HG03175 (cell line): ENCODE measurements at regions not wholly inside any gene's neighbourhood (a gene's known extent, or its start where the extent isn't known, plus 50 kb on each side); places are given as distances from the start of the nearest gene placed in this dataset.

ENCODE experiments used
- ATAC-seq: cut with Tn5 transposase; IDR thresholded peaks from one replicate; pipeline ENCODE4 v1.9.1; 2021; ENCODE audit warnings: mild to moderate bottlenecking, moderate library complexity; ENCODE audit not compliant: unreplicated experiment

DNA sequence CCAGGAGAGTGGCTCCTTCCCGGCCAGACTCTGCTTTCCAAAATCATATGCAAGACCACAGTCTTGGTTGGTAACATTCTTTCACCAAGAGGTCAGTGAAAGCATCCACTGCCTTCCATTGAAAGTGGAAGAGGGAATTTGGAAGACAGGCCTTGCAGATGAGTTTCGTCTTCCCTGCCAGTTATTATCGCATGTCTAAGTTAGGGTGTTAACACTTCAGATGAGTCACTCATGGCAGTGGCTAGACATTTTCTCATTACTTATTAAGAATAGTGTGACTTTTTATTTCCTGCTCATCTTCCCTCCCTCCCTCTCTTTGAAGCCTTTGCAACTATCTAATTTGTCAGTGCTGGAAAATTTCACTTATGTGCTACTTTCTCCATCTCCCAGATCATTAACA is 102.9 kb upstream of the EPB41L3 start:
- peak; percentile 52 for ATAC-seq

DNA sequence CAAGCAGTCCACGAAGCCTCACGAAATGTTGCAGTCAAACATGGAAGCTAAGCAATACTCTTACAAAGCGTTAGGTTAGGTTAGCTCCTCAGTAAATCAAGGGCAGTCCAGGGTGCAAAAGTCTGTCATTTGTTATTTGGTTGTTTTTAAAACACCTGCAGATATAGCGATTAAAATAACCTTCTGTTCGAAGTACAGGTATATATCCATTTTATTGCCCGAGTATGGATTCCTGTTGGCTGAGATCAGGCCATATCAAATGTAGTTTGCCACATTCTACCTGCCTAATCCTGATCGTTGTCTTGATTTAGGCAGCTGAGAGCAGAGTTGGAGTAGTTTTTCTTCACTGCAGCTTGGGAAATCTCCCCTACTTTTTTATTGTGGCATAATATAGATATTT is 99.5 kb upstream of the EPB41L3 start:
- no peak for ATAC-seq

DNA sequence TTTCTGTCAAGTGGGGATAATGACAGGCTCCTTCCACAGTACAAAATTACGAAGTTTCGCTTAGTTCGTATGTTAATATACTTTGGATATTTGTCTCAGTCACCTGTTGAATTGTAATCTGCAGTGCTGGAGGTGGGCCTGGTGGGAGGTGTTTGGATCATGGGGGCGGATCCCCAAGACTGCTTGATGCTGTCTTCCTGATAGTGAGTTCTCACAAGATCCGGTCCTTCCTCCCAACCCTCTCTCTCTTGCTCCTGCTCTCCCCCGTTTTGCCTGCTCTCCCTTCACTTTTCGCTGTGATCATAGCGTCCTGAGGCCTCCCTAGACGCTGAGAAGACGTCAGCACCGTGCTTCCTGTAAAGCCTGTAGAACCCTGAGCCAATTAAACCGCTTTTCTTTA is 97.1 kb upstream of the EPB41L3 start:
- ATAC-seq, result no peak

DNA sequence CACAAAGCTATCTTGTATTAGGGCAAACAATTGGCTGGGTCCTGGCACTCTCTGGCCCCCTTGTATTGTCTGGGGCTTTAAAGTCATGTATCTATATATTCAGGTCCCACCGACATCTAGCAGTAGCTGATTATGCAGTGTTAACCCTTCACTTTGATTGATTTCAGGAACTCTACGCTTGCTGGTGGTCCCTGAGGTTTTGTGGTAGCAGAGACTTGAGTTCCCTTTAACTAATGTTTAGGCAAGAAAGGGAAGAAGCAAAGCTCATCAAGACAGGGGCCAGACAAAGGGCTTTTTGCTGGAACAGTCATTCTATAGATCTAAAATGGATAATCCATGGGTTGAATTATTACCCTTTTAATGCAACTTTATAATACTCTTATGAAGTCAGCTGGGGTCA is 95.3 kb upstream of the EPB41L3 start:
- no peak for ATAC-seq

DNA sequence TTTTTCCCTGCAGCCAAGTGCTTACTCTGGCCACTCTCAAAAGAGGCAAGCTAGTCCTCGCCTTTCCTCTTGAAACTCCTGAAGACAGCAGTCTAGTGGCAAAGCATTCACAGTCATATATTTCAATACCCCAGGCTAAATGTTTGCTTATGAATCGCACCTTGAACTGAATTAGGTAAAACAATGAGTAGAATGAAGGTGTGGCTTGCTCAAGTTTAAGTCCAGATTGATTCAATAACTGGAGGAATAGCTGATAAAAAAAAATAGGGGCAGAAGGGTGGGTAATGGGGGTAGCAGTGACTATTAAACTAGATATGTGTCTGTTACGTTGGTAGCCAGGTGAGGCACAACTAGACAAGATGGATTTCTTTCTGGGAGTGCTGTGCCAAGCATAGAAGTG is 88.2 kb upstream of the EPB41L3 start:
- ATAC-seq, result no peak

DNA sequence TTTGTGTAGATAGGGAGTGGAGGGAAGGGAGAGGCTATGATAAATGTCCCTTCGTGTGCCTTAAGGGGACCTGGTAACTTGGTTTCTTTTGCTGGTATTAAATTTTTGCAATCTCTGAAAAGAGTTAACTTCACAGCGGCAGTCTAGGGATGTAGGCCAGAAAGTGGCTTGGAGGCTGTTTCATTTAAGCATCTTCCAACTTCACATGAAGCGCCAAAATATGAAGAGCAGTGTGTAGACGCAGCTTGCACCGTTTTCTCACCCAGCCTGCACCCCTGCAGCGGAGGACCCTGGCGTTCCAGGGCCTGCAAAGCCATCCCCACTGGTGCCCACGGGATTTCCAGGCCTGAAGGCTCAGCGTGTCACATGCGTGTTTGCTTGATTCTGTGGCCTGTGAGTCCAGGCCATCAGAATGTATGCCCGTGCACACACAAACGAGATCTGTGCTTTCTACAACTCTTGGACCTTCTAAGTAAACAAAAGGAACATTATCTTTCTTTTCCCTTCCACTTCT is 87.2 kb upstream of the EPB41L3 start:
- no peak for ATAC-seq

DNA sequence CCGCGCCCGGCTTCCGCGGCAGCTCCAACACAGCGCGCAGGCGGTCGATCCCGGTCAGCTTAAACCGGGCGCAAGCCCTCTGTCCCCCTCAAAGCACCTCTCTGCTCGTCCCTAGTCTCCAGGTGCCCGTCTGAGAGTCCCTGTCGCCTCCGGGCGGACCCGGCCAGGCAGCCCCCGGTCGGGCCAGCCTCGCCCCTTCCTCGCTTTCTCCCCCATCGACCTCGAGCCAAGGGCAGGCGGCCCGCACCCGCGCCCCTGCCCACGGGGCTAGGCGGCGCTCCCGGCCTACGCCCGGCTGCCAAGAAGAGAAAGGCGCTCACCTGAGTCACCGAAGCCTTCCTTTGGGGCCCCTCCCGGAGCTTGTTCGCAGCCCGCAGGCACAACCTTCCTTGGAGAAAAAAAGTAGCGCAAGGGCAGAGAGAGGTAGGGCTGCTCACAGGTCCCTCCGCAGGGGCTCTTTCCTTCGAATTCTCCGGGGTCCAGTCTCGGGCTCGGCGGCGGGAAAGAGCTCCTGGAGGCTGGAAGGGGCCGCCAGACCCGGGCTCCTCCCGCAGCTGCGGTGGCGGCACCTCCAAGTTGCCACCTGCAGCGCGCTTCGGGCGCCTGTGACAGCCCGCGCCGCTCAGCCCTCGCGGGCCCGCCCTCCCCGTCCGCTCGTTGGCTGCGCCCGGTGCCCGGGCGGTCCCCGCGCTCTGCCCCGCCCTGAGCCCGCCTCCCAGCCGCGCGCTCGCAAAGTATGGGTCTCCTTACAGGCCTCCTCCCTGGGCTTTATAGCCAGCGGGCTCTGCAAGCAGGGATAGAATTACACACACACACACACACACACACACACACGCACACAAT is 86.5 kb upstream of the EPB41L3 start:
- peak; percentile 76 for ATAC-seq

DNA sequence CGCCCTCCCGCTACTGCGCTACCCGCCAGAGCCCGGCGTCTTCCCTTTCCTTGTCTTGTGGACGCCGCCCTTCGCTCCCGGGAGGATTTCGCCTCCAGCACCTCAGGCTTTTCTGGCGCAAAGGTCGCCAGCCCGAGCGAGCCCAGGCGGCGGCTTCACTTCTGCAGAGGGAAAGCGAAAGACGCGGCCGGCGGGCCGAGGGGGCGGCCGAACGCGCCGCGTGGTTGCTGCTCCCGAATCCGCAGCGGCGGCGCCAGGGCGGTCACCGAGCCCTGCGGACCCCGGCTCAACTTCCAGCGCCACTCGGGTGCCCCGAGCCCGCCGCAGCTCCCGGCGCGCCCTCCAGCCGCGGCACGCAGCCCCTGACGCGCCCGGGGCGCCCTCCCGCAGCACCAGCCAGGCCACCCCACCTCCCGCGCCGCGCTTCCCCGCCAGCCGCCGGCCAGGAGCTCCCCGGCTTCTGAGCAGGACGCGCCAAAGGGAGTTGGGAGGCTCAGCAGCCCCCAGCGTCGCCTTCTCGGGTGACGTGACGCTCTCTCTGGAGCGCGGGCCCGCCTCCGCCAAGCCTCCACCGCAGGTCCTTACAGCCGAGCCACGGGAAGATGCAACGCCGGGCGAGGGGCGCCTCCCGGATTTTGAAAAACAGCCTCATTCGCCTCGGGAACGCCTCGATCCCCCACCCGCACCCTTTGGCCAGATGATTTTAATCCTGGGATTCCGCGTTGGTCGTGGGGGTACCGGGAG is 84.9 kb upstream of the EPB41L3 start:
- ATAC-seq, result no peak

DNA sequence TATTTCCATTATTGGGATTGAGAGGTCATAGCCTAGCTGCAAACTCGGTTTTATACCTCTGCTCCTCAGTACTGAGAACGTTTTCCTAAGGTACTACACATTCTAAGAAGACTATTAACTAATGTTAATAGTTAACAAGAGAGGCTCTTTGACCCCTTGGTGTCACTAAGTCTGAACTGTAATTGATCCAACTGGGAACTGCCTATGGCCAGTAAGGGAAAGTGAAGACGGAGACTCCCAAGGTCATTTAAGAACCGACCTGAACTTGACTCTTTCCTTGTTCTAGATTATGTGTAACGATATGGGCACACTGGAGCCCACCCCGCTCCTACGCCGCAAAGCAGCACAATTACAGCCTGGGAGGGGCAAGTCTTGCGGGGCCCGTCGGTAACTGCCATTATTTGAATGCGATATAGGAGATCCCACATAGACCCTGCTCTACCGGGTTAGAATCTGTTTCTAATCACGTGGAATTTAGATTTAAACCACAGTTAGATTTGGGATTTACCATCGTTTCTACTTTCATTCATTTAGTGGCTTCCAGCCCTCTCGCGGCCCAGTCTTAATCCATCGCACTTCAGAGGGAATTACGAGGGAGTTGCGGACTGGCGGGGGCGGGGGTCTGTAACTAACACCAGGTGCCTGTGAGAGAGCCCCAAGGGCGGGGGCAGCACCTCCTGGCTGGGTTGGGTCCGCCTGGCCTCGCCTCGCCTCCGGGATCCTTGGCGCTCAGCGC is 84.1 kb upstream of the EPB41L3 start:
- no peak for ATAC-seq

DNA sequence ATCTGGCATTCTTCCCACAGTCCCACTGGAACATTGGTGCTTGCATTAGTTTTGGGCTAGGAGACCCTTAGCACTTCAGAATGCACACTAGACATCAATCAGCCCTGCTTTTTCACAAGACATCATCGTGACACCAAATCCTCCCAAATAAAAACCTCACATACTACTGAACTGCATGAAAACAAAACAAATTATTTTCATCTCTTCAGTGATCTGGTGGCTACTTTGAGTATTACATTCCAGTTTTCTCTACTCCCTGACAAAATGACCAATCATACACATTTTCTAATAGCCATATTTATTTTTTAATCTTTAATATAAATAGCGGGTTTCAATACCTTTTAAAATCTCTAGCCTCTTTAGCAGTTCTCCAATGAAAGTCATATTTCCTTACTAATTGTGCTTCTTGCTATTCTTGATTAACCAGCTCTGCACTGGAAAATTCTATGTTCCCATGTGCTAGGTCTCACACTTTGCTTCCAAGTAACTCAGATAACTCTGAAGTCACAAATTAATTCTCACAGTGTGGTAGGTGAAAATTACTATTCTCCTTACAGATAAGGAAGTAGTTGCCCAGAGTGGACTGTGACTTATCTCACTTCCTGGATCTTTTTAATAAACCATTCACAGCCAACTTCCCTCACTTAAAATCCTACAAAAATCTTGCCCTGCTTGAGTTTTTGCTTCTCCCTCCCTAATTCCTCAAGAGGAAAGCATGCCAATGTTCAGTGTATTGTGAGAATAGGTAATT is 82.5 kb upstream of the EPB41L3 start:
- ATAC-seq, result no peak

DNA sequence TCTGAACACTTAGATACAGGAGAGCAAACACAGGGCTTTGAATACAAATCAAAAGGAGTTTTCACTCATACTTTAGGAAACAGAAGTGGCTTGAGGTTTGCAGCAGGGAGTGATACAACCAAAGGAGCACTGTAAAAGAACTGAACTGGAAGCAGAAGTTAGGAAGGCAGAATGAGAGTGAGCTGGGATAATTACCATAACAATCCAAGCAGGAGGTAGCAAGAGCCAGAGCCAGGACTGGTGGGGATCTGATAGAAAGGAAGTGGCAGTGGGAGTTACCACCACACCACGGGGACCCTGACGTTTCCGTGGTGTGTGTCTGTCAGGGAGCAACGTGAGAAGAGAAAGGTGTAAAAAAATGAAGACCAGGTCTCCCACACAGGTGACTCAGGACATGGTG is 81.3 kb upstream of the EPB41L3 start:
- no peak for ATAC-seq

DNA sequence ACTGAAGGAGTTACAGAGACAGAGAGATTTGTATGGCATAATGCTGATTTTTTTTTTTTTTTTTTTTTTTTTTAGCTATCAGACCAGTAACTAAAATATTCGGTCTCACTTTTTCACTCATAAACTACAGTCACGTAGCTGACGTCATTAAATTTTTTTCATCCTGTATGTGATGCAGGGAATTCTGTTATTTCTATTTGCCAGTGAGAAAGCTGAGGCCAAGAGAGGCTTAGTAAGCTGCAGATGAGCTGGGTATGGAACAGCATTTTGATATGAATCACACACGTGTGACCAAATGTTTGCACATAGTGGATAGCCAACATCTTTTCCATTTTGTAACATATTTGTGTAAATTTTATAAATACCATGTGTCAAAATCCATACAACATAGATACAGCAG is 79.1 kb upstream of the EPB41L3 start:
- no peak for ATAC-seq

DNA sequence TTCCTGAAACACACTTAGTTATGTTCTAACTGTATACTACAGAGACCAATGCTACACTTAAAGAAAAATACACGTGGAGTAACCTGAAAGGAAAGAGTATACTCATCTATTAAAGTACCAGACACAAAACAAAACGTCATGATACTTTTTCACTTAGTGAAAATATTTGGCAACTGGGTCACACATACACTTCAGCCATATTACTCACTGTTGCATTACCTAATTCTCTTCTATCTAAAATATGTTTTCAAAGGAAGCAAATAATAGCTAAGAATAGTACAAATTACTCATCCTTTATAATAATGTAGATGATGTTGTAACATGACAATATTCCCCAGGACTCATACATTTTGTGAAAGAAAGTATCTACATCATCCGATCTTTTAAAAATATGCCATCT is 76.5 kb upstream of the EPB41L3 start:
- no peak for ATAC-seq

DNA sequence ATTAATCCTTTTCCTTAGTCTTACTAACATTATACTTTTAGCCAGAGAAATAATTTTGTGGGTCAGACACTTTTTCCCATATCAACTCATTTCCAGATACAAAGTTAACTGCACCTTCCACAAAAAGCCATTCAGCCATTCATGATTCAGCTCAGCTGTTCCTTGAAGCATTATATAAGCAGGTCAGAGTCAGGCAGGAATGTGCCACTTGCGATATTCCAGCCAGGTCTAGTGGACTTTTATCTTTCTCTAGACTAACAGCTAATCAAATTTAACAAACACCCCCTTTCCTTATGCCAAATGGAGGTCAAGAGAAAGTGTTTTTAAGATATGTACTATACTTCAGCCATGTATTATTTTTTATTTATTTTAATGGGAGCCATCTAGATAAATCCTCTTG is 75.6 kb upstream of the EPB41L3 start:
- no peak for ATAC-seq

DNA sequence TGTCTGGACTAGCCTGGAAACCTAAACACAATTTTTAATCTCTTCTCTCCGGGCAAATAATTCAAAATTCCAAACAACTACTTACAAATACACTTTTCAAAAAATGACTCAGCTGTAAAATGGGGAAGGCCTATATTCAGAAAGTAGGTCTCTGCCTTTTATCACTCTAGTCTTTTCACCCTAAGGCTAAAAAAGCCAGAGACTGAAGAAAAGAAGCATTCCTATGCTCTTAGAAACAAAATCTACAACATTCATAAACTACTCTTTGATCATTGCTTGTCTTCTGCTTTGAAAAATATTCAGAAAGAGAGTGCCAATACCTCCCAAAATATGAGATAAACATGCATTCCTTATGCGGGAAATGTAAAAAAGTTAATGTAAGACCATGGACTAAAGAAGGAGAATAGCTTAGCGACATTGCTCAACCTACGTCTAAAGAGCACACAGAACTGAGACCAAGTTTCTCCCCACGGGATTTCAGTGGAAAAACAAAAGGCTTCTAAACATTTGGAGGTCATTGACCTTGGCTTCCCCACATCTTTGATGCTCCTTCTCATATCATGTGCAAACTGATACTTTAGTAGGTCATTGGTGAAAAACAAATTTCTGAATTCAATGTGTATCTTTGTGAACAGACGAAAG is 74.4 kb upstream of the EPB41L3 start:
- ATAC-seq, result no peak

DNA sequence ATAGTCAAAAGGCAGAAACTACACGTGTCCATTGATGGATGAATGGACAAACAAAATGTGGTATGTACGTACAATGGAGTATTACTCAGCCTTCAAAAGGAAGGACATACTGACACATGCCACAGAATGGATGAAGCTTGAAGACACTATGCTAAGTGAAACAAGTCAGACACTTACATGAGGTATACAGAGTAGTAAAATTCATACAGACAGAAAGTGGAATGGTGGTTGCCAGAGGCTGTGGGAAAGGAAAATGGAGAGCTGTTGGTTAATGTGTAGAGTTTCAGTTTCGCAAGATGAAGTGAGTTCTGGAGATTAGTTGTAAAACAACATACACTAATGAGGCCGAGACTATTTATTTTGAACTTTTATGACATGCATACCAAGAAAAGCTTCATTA is 67.4 kb upstream of the EPB41L3 start:
- ATAC-seq, result peak; percentile 60

DNA sequence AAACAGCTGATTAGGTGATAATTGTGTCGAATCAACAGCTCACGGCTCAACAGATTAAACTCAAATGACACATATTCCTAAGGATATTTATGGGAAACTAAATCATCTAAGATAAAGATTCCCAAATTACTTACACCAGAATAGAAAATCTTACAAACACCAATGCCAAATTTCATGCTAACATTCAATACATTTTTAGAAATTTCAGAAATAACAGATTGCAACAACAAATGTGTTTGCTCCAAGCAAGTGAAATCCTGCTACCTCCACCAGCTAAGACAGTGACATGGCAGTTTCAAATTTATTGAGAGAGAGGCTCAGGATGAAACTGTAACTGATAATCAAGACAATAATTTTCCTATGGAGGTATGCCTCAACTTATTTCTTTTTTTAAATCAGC is 65.0 kb upstream of the EPB41L3 start:
- ATAC-seq, result no peak

DNA sequence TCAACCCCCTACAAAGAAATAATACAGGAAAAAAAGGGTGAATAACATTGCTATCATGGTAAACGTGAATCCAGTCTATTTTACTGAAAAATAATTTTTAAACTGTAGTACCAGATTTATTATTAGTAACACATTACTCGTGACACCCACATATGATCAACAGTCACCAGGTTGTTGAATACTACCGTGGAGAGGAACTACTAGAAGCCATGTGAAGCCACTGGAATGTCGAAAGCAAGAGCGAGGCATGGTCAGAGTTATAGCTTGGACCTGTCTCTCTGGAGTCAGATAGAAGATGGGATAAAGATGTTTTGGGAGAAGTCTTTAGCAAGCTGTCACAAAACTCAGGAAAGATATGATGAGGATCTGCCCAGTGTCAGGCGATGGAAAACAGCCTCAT is 63.2 kb upstream of the EPB41L3 start:
- no peak for ATAC-seq

DNA sequence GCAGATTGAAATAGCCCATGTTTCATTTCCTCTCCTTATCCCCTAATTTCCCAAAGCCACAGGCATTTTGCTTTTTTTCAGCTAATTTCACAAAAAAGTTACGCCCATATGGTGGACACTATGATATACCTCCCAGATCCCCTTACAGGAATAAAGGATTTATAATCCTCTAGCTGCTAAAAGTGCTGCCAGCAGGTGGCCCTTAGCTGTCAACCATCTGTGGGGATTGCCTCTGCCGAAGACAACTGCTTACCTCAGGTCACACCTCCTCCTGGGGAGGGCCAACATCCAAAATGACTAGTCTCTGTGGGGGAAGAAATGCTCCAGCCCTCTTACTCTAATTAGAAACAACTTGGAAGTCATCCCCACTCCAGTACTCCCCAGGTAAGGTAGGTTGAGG is 61.0 kb upstream of the EPB41L3 start:
- ATAC-seq, result no peak

DNA sequence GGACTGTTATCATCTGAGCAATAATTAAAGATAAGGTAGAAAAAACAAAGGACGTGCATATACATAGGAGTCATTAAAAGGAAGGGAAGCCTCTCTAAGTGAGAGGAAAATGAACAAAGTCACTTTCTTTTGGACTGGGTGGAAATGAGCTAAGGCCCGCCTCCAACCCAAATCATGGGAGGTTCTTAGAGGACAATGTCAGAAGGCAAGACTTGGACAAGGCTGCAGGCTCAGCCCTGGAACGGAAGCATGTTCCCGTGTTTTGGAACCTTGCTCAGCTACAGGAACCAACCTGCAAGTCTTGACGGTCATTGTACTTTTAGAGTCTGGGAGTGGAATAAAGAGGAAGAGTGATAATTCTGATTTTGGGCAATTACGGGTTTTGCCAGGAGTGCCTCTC is 59.4 kb upstream of the EPB41L3 start:
- no peak for ATAC-seq
